SK-N-SH (cell line): ENCODE measurements at regions not wholly inside any gene's neighbourhood (a gene's known extent, or its start where the extent isn't known, plus 50 kb on each side); places are given as distances from the start of the nearest gene placed in this dataset.

ENCODE experiments used
- CTCF ChIP-seq: fragments of 200-600 bp; sonication (generic); IDR thresholded peaks from 2 replicates; pipeline ENCODE4 v1.6.1; 2017; ENCODE audit warnings: antibody characterized with exemption, mild to moderate bottlenecking, moderate library complexity
- EP300 ChIP-seq, 2 experiments: IDR thresholded peaks; 2 replicates each; pipeline versions ENCODE4 v1.4.0 to v1.6.1; 2012; ENCODE audit warnings: borderline replicate concordance in 1 of 2, low read depth in 1 of 2, low read length in 1 of 2
- POLR2AphosphoS5 ChIP-seq: IDR thresholded peaks from 2 replicates; pipeline ENCODE4 v1.6.1; 2012; ENCODE audit warnings: low read depth, low read length
- RCOR1 ChIP-seq: fragments of 150-350 bp; IDR thresholded peaks from 2 replicates; pipeline ENCODE4 v1.6.1; 2017; ENCODE audit warnings: antibody characterized with exemption, low read length
- SIN3A ChIP-seq: IDR thresholded peaks from 2 replicates; pipeline ENCODE4 v1.6.1; 2012; ENCODE audit warnings: low read depth, mild to moderate bottlenecking, low read length, moderate library complexity, borderline replicate concordance
- TF ChIP-seq, protein P1 (sequence below): fragments of 150-350 bp; IDR thresholded peaks from 2 replicates; pipeline ENCODE4 v1.6.1; 2017; ENCODE audit warnings: antibody characterized with exemption, low read length, low read depth, borderline replicate concordance
- TF ChIP-seq, protein P2 (sequence below): IDR thresholded peaks from 2 replicates; pipeline ENCODE4 v1.6.1; 2012; ENCODE audit warnings: mild to moderate bottlenecking, low read depth, low read length, moderate library complexity

- TF ChIP-seq, protein P1, sequence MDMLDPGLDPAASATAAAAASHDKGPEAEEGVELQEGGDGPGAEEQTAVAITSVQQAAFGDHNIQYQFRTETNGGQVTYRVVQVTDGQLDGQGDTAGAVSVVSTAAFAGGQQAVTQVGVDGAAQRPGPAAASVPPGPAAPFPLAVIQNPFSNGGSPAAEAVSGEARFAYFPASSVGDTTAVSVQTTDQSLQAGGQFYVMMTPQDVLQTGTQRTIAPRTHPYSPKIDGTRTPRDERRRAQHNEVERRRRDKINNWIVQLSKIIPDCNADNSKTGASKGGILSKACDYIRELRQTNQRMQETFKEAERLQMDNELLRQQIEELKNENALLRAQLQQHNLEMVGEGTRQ: no peak
- TF ChIP-seq CTCF (no peak), EP300 (IDR thresholded peaks at IDR 0.05; ENCODE audit: borderline replicate concordance in 1 of 2, low read depth in 1 of 2, low read length in 1 of 2) (no peak), SIN3A (no peak), RCOR1 (no peak), POLR2AphosphoS5 (no peak)
- TF ChIP-seq, protein P2, sequence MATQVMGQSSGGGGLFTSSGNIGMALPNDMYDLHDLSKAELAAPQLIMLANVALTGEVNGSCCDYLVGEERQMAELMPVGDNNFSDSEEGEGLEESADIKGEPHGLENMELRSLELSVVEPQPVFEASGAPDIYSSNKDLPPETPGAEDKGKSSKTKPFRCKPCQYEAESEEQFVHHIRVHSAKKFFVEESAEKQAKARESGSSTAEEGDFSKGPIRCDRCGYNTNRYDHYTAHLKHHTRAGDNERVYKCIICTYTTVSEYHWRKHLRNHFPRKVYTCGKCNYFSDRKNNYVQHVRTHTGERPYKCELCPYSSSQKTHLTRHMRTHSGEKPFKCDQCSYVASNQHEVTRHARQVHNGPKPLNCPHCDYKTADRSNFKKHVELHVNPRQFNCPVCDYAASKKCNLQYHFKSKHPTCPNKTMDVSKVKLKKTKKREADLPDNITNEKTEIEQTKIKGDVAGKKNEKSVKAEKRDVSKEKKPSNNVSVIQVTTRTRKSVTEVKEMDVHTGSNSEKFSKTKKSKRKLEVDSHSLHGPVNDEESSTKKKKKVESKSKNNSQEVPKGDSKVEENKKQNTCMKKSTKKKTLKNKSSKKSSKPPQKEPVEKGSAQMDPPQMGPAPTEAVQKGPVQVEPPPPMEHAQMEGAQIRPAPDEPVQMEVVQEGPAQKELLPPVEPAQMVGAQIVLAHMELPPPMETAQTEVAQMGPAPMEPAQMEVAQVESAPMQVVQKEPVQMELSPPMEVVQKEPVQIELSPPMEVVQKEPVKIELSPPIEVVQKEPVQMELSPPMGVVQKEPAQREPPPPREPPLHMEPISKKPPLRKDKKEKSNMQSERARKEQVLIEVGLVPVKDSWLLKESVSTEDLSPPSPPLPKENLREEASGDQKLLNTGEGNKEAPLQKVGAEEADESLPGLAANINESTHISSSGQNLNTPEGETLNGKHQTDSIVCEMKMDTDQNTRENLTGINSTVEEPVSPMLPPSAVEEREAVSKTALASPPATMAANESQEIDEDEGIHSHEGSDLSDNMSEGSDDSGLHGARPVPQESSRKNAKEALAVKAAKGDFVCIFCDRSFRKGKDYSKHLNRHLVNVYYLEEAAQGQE: no peak
Measured at GRCh38 chr5:133888625-133888991, 79.8 kb downstream of the C5orf15 start.
